HCT116 (cell line): ENCODE measurements at regions not wholly inside any gene's neighbourhood (a gene's known extent, or its start where the extent isn't known, plus 50 kb on each side); places are given as distances from the start of the nearest gene placed in this dataset.

Experiments used
- ATAC-seq: fragments of 200-7000 bp; cut with Tn5 transposase; 2 replicates; pipeline ENCODE4 v1.9.1; 2020; ENCODE audit warnings: mild to moderate bottlenecking, moderate library complexity
- BruUV-seq: library from RNA; stranded (reverse); fragments of 400-500 nt; replicated peaks from 2 replicates; lab custom pipeline; 2021; lab: Mats Ljungman, UMichigan
- CTCF ChIA-PET: fragments of 300-600 bp; sonication (Branson Sonifier 250); formaldehyde crosslinking; loops from one replicate; lab custom pipeline; 2021; ENCODE audit warnings: antibody characterized with exemption; lab: Charles Lee
- POLR2A ChIA-PET: fragments of 300-600, 350-600 bp; sonication (Branson Sonifier 250); formaldehyde crosslinking; loops from one replicate; lab custom pipeline; 2021; ENCODE audit warnings: antibody characterized with exemption; lab: Charles Lee
- RAD21 ChIA-PET, 2 experiments: fragments of 300-600 bp; sonication (Branson Sonifier 250); formaldehyde crosslinking; loops; one replicate each; lab custom pipeline; 2023; ENCODE audit warnings: low total read pairs in 2 of 2; ENCODE audit not compliant: uncharacterized antibody in 2 of 2, unreplicated experiment in 2 of 2, low non-redundant PET in 1 of 2; lab: Charles Lee
- DNase-seq: peaks from one replicate; pipeline ENCODE4 v3.0.0-alpha.2; 2010; ENCODE audit warnings: low read depth, low spot score
- H2AFZ ChIP-seq: fragments of 200-600 bp; shearing (Covaris generic), sonication (generic); 2 replicates; pipeline ENCODE4 v1.6.1; 2017; ENCODE audit warnings: low read depth, mixed run types, mixed read lengths, antibody characterized with exemption, low read length; ENCODE audit not compliant: poor library complexity, severe bottlenecking
- H3K27ac ChIP-seq: 2 replicates; pipeline ENCODE4 v1.5.1; 2012; ENCODE audit warnings: low read depth, low read length
- H3K27me3 ChIP-seq: fragments of 200-600 bp; sonication (generic); 2 replicates; pipeline ENCODE4 v1.6.1; 2016; ENCODE audit warnings: mixed run types, low read length, mixed read lengths; ENCODE audit not compliant: insufficient read depth
- H3K36me3 ChIP-seq, 2 experiments: fragments of 200-500 bp in 1 of 2; fragments of 200-600 bp in 1 of 2; sonication (Bioruptor generic) in 1 of 2; sonication (generic) in 1 of 2; 2 replicates each; pipeline versions ENCODE4 v1.5.1 to v1.6.1; 2014 to 2016; ENCODE audit warnings: low read length in 2 of 2, inconsistent platforms in 1 of 2, mixed read lengths in 1 of 2, mixed run types in 1 of 2; ENCODE audit not compliant: insufficient read depth in 2 of 2, control insufficient read depth in 1 of 2
- H3K4me1 ChIP-seq, 2 experiments: fragments of 200-600 bp in 1 of 2; sonication (generic) in 1 of 2; 2 replicates each; pipeline versions ENCODE4 v1.5.1 to v1.6.1; 2012 to 2017; ENCODE audit warnings: low read length in 2 of 2, inconsistent platforms in 1 of 2, mild to moderate bottlenecking in 1 of 2, mixed read lengths in 1 of 2, mixed run types in 1 of 2, moderate library complexity in 1 of 2; ENCODE audit not compliant: insufficient read depth in 2 of 2, control insufficient read depth in 1 of 2
- H3K4me2 ChIP-seq: fragments of 200-600 bp; sonication (generic); 2 replicates; pipeline ENCODE4 v1.6.1; 2017; ENCODE audit warnings: mixed run types, low read length, mixed read lengths
- H3K4me3 ChIP-seq, 2 experiments: fragments of 200-600 bp in 1 of 2; sonication (generic) in 1 of 2; replicated peaks in 1 of 2; 2 replicates each; pipeline ENCODE4 v1.5.1; 2011 to 2016; ENCODE audit warnings: low read length in 2 of 2, control low read depth in 1 of 2, low read depth in 1 of 2, mild to moderate bottlenecking in 1 of 2, mixed read lengths in 1 of 2, mixed run types in 1 of 2
- H3K79me2 ChIP-seq: fragments of 200-600 bp; sonication (generic); 2 replicates; pipeline ENCODE4 v1.6.1; 2017; ENCODE audit warnings: mild to moderate bottlenecking, mixed run types, low read length, moderate library complexity, mixed read lengths; ENCODE audit not compliant: insufficient read depth
- H3K9ac ChIP-seq: fragments of 200-600 bp; sonication (generic); 2 replicates; pipeline ENCODE4 v1.6.1; 2016; ENCODE audit warnings: low read length, mixed read lengths
- H3K9me2 ChIP-seq: fragments of 200-600 bp; sonication (generic), shearing (Covaris generic); 2 replicates; pipeline ENCODE4 v1.6.1; 2017; ENCODE audit warnings: mixed run types, mild to moderate bottlenecking, moderate library complexity; ENCODE audit not compliant: insufficient read depth
- H3K9me3 ChIP-seq, 2 experiments: fragments of 200-500 bp in 1 of 2; fragments of 200-600 bp in 1 of 2; sonication (Bioruptor generic) in 1 of 2; sonication (generic) in 1 of 2; 2 replicates each; pipeline ENCODE4 v1.6.1; 2014 to 2017; ENCODE audit warnings: low read length in 2 of 2, mixed read lengths in 2 of 2, inconsistent platforms in 1 of 2, low read depth in 1 of 2, mild to moderate bottlenecking in 1 of 2, mixed run types in 1 of 2, moderate library complexity in 1 of 2; ENCODE audit not compliant: control insufficient read depth in 1 of 2, insufficient read depth in 1 of 2
- H4K20me1 ChIP-seq: fragments of 200-600 bp; sonication (generic), shearing (Covaris generic); 2 replicates; pipeline ENCODE4 v1.6.1; 2017; ENCODE audit warnings: mixed run types, mild to moderate bottlenecking, moderate library complexity; ENCODE audit not compliant: insufficient read depth
- CBX3 ChIP-seq: IDR thresholded peaks from 2 replicates; pipeline ENCODE4 v1.6.1; 2012; ENCODE audit warnings: low read depth
- EGR1 ChIP-seq: IDR thresholded peaks from 2 replicates; pipeline ENCODE4 v1.6.1; 2012; ENCODE audit warnings: low read depth
- ELF1 ChIP-seq: IDR thresholded peaks from 2 replicates; pipeline ENCODE4 v1.6.1; 2012; ENCODE audit warnings: low read depth, borderline replicate concordance
- EZH2phosphoT487 ChIP-seq: fragments of 200-600 bp; IDR thresholded peaks from 2 replicates; pipeline ENCODE4 v1.6.1; 2018; ENCODE audit warnings: antibody characterized with exemption, borderline replicate concordance
- JUND ChIP-seq: IDR thresholded peaks from 2 replicates; pipeline ENCODE4 v1.6.1; 2012
- POLR2AphosphoS5 ChIP-seq: IDR thresholded peaks from 2 replicates; pipeline ENCODE4 v1.6.1; 2011; ENCODE audit warnings: mild to moderate bottlenecking, low read depth, low read length, moderate library complexity
- REST ChIP-seq: IDR thresholded peaks from 2 replicates; pipeline ENCODE4 v1.6.1; 2012; ENCODE audit warnings: low read depth
- SRF ChIP-seq: IDR thresholded peaks from 2 replicates; pipeline ENCODE4 v1.6.1; 2012; ENCODE audit warnings: low read depth
- ZNF274 ChIP-seq: fragments of 200-500 bp; sonication (Bioruptor generic); IDR thresholded peaks from 2 replicates; pipeline ENCODE4 v1.6.1; 2014; ENCODE audit warnings: mild to moderate bottlenecking, low read depth, low read length, inconsistent platforms
- intact Hi-C: fragments of 100-400 bp; cut with micrococcal nuclease; formaldehyde crosslinking; loops from 2 replicates; pipeline ENCODE4 v1.10.0; 2022
- TF ChIP-seq, protein P1 (sequence below), 3 experiments: fragments of 200-600 bp in 1 of 3; sonication (generic) in 1 of 3; IDR thresholded peaks in 2 of 3; conservative IDR thresholded peaks in 1 of 3; 2 replicates each; pipeline ENCODE4 v1.5.1; 2012 to 2017; ENCODE audit warnings: low read depth in 2 of 3, low read length in 2 of 3, antibody characterized with exemption in 1 of 3, borderline replicate concordance in 1 of 3, control low read depth in 1 of 3, mild to moderate bottlenecking in 1 of 3, mixed read lengths in 1 of 3, mixed run types in 1 of 3, moderate library complexity in 1 of 3; ENCODE audit not compliant: insufficient read depth in 1 of 3

DNA sequence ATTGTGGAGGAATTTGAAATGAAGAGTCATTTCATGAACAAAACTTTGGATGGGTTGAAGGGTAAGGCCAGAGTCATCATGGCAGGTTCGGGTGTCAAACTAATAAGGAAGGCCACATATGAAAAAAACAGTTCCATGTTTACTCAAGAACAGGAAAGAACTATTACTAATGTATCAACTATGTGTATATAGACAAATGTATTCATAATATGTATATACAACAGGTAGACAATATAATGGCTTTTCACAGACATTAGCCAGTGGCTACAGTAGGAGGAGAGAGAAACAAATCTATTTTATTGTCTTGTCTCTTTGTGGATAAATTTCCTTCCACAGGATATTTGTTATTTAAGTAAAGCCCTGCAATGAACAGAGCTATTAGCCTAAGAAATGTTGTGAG lies 101.1 kb downstream of the CBLL2 start:
- no peaks in the 10 kb centered on the region for H3K27me3 ChIP-seq
- no peak for DNase-seq
- TF ChIP-seq ELF1 (no peak), EGR1 (no peak), ZNF274 (no peak), POLR2AphosphoS5 (no peak), SRF (no peak), CBX3 (no peak), EZH2phosphoT487 (no peak), JUND (no peak)
- TF ChIP-seq, protein P1, sequence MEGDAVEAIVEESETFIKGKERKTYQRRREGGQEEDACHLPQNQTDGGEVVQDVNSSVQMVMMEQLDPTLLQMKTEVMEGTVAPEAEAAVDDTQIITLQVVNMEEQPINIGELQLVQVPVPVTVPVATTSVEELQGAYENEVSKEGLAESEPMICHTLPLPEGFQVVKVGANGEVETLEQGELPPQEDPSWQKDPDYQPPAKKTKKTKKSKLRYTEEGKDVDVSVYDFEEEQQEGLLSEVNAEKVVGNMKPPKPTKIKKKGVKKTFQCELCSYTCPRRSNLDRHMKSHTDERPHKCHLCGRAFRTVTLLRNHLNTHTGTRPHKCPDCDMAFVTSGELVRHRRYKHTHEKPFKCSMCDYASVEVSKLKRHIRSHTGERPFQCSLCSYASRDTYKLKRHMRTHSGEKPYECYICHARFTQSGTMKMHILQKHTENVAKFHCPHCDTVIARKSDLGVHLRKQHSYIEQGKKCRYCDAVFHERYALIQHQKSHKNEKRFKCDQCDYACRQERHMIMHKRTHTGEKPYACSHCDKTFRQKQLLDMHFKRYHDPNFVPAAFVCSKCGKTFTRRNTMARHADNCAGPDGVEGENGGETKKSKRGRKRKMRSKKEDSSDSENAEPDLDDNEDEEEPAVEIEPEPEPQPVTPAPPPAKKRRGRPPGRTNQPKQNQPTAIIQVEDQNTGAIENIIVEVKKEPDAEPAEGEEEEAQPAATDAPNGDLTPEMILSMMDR (IDR thresholded peaks at IDR 0.05 in 2 of 3, conservative IDR thresholded peaks at IDR 0.05 in 1 of 3; ENCODE audit: borderline replicate concordance in 1 of 3, insufficient read depth in 1 of 3, low read depth in 2 of 3, low read length in 2 of 3), result no peak
- TF ChIP-seq, all 23 proteins: peak for 0
- H3K9ac ChIP-seq, result no peak overlapping the region
- CTCF ChIA-PET, result no interaction called here
- peaks cover 4 to 7% of the 10 kb centered on the region in 2 experiments; a peak in 2 of 4 replicates for H3K4me1 ChIP-seq
- no peaks in the 10 kb centered on the region for H3K9me2 ChIP-seq
- H3K79me2 ChIP-seq, result no peaks in the 10 kb centered on the region
- no peak overlapping the region for H2AFZ ChIP-seq
- POLR2A ChIA-PET, result no interaction called here
- RAD21 ChIA-PET, result no interaction called here
- no peak overlapping the region for H3K4me3 ChIP-seq
- no TSS peak for BruUV-seq
- no peak overlapping the region for H3K27ac ChIP-seq
- H3K4me2 ChIP-seq, result no peak overlapping the region
- H4K20me1 ChIP-seq, result no peaks in the 10 kb centered on the region
- H3K36me3 ChIP-seq, result no peaks in the 10 kb centered on the region
- intact Hi-C loops, result no loop called here
- ATAC-seq, result no peak
- H3K9me3 ChIP-seq, result no peaks in the 10 kb centered on the region

DNA sequence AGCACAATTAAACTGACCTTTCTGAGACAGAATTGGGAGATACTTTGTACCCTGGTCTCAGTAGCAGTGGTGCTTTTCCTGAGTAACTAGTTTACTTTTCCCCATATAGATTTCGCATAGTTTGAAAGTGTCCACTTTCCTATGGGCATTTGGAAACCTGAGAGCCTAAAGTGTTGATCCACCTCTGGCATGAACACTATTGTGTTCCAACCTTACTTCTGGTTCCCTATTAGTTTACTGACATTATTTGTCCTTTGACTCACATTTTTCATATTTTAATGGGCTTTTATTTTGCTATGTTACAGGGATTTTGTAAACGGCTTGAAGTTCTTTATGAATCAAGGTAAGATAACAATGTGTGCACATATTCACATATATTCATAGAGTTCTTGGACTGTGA lies 103.7 kb downstream of the CBLL2 start:
- Histone ChIP-seq H3K4me3 (no peak overlapping the region), H3K36me3 (no peaks in the 10 kb centered on the region), H3K4me1 (peaks cover 4 to 7% of the 10 kb centered on the region in 2 experiments; a peak in 2 of 4 replicates), H2AFZ (no peak overlapping the region), H3K4me2 (no peak overlapping the region), H3K9me2 (no peaks in the 10 kb centered on the region), H3K27me3 (no peaks in the 10 kb centered on the region), H4K20me1 (no peaks in the 10 kb centered on the region), H3K27ac (no peak overlapping the region), H3K9me3 (no peaks in the 10 kb centered on the region), H3K9ac (no peak overlapping the region), H3K79me2 (no peaks in the 10 kb centered on the region)
- POLR2A ChIA-PET, result no interaction called here
- TF ChIP-seq REST, result no peak
- no TSS peak for BruUV-seq
- intact Hi-C loops, result no loop called here
- RAD21 ChIA-PET, result no interaction called here
- CTCF ChIA-PET, result no interaction called here
- ATAC-seq (no peak), DNase-seq (no peak)
